Sigmoid colon (tissue), 4 donors: ENCODE measurements at regions not wholly inside any gene's neighbourhood (a gene's known extent, or its start where the extent isn't known, plus 50 kb on each side); places are given as distances from the start of the nearest gene placed in this dataset.

Experiments used
- POLR2AphosphoS5 ChIP-seq, 4 donors: sonication (generic); formaldehyde crosslinking; IDR thresholded peaks; one replicate each; pipeline ENCODE4 v1.6.1; 2017; ENCODE audit warnings: antibody characterized with exemption in 4 of 4
- TF ChIP-seq, protein P1 (sequence below), 4 experiments: fragments of 450-650 bp in 3 of 4; fragments of 200-600 bp in 1 of 4; IDR thresholded peaks; one replicate each; pipeline ENCODE4 v1.5.1; 2016 to 2019; ENCODE audit warnings: antibody characterized with exemption in 4 of 4, mild to moderate bottlenecking in 3 of 4, moderate library complexity in 2 of 4

DNA sequence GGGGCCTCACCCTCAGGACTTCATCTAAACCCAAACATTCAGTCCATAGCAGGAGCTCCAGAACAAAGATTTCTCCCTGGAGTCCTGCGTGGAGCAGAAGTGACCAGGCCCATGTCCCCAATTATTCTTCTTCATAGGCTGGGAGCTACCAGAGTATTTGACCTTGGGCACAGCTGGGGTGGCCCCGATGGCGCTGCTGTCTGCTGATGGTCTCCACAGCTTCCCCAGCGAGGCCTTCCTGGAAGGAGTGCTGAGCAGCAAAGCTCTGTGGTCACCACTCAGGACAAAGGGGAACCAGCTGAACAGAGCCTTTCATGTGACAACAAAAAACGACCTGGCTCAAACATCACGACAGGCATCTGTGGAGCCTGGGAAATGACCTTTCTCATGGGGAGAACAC is 62.7 kb upstream of the ARGLU1 start:
- TF ChIP-seq, protein P1, sequence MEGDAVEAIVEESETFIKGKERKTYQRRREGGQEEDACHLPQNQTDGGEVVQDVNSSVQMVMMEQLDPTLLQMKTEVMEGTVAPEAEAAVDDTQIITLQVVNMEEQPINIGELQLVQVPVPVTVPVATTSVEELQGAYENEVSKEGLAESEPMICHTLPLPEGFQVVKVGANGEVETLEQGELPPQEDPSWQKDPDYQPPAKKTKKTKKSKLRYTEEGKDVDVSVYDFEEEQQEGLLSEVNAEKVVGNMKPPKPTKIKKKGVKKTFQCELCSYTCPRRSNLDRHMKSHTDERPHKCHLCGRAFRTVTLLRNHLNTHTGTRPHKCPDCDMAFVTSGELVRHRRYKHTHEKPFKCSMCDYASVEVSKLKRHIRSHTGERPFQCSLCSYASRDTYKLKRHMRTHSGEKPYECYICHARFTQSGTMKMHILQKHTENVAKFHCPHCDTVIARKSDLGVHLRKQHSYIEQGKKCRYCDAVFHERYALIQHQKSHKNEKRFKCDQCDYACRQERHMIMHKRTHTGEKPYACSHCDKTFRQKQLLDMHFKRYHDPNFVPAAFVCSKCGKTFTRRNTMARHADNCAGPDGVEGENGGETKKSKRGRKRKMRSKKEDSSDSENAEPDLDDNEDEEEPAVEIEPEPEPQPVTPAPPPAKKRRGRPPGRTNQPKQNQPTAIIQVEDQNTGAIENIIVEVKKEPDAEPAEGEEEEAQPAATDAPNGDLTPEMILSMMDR (IDR thresholded peaks at IDR 0.05): no peak
- TF ChIP-seq POLR2AphosphoS5 (IDR thresholded peaks at IDR 0.05): no peak
